SK-N-SH (cell line): ENCODE measurements at regions not wholly inside any gene's neighbourhood (a gene's known extent, or its start where the extent isn't known, plus 50 kb on each side); places are given as distances from the start of the nearest gene placed in this dataset.

Experiments used
- CTCF ChIA-PET: fragments of 300-600, 350-600 bp; formaldehyde crosslinking; extraction: SDS; loops from one replicate; lab custom pipeline; 2021; lab: Yijun Ruan, JAX
- POLR2A ChIA-PET: fragments of 350-600 bp; sonication (Branson Sonifier 250); formaldehyde crosslinking; extraction: SDS; loops from one replicate; lab custom pipeline; 2020; ENCODE audit warnings: antibody characterized with exemption, inconsistent platforms; lab: Yijun Ruan, JAX
- DNase-seq: peaks from one replicate; pipeline ENCODE4 v3.0.0; 2012
- H2AFZ ChIP-seq: fragments of 200-600 bp; sonication (generic); 2 replicates; pipeline ENCODE4 v1.8.1; 2016; ENCODE audit warnings: antibody characterized with exemption, mild to moderate bottlenecking, low read depth
- H3F3A ChIP-seq: fragments of 200-600 bp; sonication (generic); replicated peaks from 2 replicates; pipeline ENCODE3; 2016; ENCODE audit warnings: antibody characterized with exemption, mild to moderate bottlenecking; ENCODE audit not compliant: insufficient read depth
- H3K27ac ChIP-seq, 2 experiments: fragments of 200-500 bp in 1 of 2; fragments of 200-600 bp in 1 of 2; sonication (Bioruptor generic) in 1 of 2; sonication (generic), shearing (Covaris generic) in 1 of 2; 2 replicates each; pipeline versions ENCODE4 v1.5.1 to v1.6.1; 2014 to 2016; ENCODE audit warnings: low read depth in 2 of 2, inconsistent platforms in 1 of 2, low read length in 1 of 2, mild to moderate bottlenecking in 1 of 2, mixed read lengths in 1 of 2
- H3K27me3 ChIP-seq: fragments of 200-600 bp; sonication (generic), shearing (Covaris generic); 2 replicates; pipeline ENCODE4 v1.6.1; 2016; ENCODE audit warnings: mixed run types; ENCODE audit not compliant: insufficient read depth
- H3K36me3 ChIP-seq, 2 experiments: fragments of 200-500 bp in 1 of 2; fragments of 200-600 bp in 1 of 2; sonication (Bioruptor generic) in 1 of 2; sonication (generic) in 1 of 2; replicated peaks in 1 of 2; 2 replicates each; pipeline versions ENCODE3 to v1.5.1; 2014 to 2016; ENCODE audit warnings: low read length in 1 of 2, mild to moderate bottlenecking in 1 of 2; ENCODE audit not compliant: insufficient read depth in 2 of 2, control insufficient read depth in 1 of 2
- H3K4me1 ChIP-seq, 2 experiments: fragments of 200-500 bp in 1 of 2; fragments of 200-600 bp in 1 of 2; sonication (Bioruptor generic) in 1 of 2; sonication (generic), shearing (Covaris generic) in 1 of 2; 2 replicates each; pipeline versions ENCODE4 v1.5.1 to v1.6.1; 2014 to 2016; ENCODE audit warnings: low read depth in 1 of 2, low read length in 1 of 2, mixed run types in 1 of 2; ENCODE audit not compliant: insufficient read depth in 2 of 2, control insufficient read depth in 1 of 2
- H3K4me2 ChIP-seq: fragments of 200-600 bp; sonication (generic), shearing (Covaris generic); 2 replicates; pipeline ENCODE4 v1.6.1; 2017; ENCODE audit warnings: mixed run types
- H3K4me3 ChIP-seq, 2 experiments: fragments of 200-500 bp in 1 of 2; fragments of 200-600 bp in 1 of 2; sonication (Bioruptor generic) in 1 of 2; sonication (generic), shearing (Covaris generic) in 1 of 2; 2 replicates each; pipeline versions ENCODE4 v1.5.1 to v1.8.1; 2014 to 2016; ENCODE audit warnings: low read depth in 2 of 2, inconsistent platforms in 1 of 2, low read length in 1 of 2, mild to moderate bottlenecking in 1 of 2, mixed read lengths in 1 of 2, moderate library complexity in 1 of 2
- H3K79me2 ChIP-seq: fragments of 200-600 bp; sonication (generic); 2 replicates; pipeline ENCODE4 v1.8.1; 2017; ENCODE audit warnings: mild to moderate bottlenecking; ENCODE audit not compliant: insufficient read depth
- H3K9ac ChIP-seq: fragments of 200-600 bp; sonication (generic); 2 replicates; pipeline ENCODE4 v1.6.1; 2017; ENCODE audit warnings: mixed run types
- H3K9me2 ChIP-seq: fragments of 200-600 bp; sonication (generic); 2 replicates; pipeline ENCODE4 v1.6.1; 2017; ENCODE audit warnings: mixed run types
- H3K9me3 ChIP-seq: fragments of 200-600 bp; sonication (generic); 2 replicates; pipeline ENCODE4 v1.6.1; 2017; ENCODE audit warnings: mixed run types, mild to moderate bottlenecking, moderate library complexity
- H4K20me1 ChIP-seq: fragments of 200-600 bp; sonication (generic); 2 replicates; pipeline ENCODE4 v1.6.1; 2017; ENCODE audit warnings: mild to moderate bottlenecking, mixed run types; ENCODE audit not compliant: insufficient read depth
- EZH2phosphoT487 ChIP-seq: fragments of 200-600 bp; sonication (generic); IDR thresholded peaks from 2 replicates; pipeline ENCODE4 v1.6.1; 2017; ENCODE audit warnings: low read depth, mixed run types, mild to moderate bottlenecking, antibody characterized with exemption, moderate library complexity, borderline replicate concordance
- GABPA ChIP-seq: IDR thresholded peaks from 2 replicates; pipeline ENCODE4 v1.4.0; 2012; ENCODE audit warnings: low read depth, mild to moderate bottlenecking
- IRF3 ChIP-seq: fragments of 150-350 bp; IDR thresholded peaks from 2 replicates; pipeline ENCODE4 v1.6.1; 2016; ENCODE audit warnings: mild to moderate bottlenecking, low read depth, low read length
- NRF1 ChIP-seq: IDR thresholded peaks from 2 replicates; pipeline ENCODE4 v1.6.1; 2012; ENCODE audit warnings: low read depth, mild to moderate bottlenecking, low read length
- PBX3 ChIP-seq: IDR thresholded peaks from 2 replicates; pipeline ENCODE4; 2012
- POLR2AphosphoS5 ChIP-seq: IDR thresholded peaks from 2 replicates; pipeline ENCODE4 v1.6.1; 2012; ENCODE audit warnings: low read depth, low read length
- RAD21 ChIP-seq: IDR thresholded peaks from 2 replicates; pipeline ENCODE4 v1.6.1; 2012; ENCODE audit warnings: mild to moderate bottlenecking, low read length
- RCOR1 ChIP-seq: fragments of 150-350 bp; IDR thresholded peaks from 2 replicates; pipeline ENCODE4 v1.6.1; 2017; ENCODE audit warnings: antibody characterized with exemption, low read length
- REST ChIP-seq: IDR thresholded peaks from 2 replicates; pipeline ENCODE4 v1.6.1; 2012; ENCODE audit warnings: mild to moderate bottlenecking, low read depth, low read length, moderate library complexity
- SIN3A ChIP-seq: IDR thresholded peaks from 2 replicates; pipeline ENCODE4 v1.6.1; 2012; ENCODE audit warnings: low read depth, mild to moderate bottlenecking, low read length, moderate library complexity, borderline replicate concordance
- SMC3 ChIP-seq: IDR thresholded peaks from 2 replicates; pipeline ENCODE4 v1.6.1; 2012; ENCODE audit warnings: low read depth, low read length, improper control_type of control experiment
- TAF1 ChIP-seq: IDR thresholded peaks from 2 replicates; pipeline ENCODE4 v1.6.1; 2012; ENCODE audit warnings: low read depth, mild to moderate bottlenecking, low read length, moderate library complexity, borderline replicate concordance
- TCF12 ChIP-seq: IDR thresholded peaks from 2 replicates; pipeline ENCODE4 v1.4.0; 2012
- USF2 ChIP-seq: fragments of 150-350 bp; IDR thresholded peaks from 2 replicates; pipeline ENCODE4 v1.6.1; 2017; ENCODE audit warnings: antibody characterized with exemption, low read length, low read depth, borderline replicate concordance
- ZBTB33 ChIP-seq: IDR thresholded peaks from 2 replicates; pipeline ENCODE4 v1.4.0; 2012; ENCODE audit warnings: low read depth, borderline replicate concordance
- WGBS: methylation state at CpG from one replicate; pipeline ENCODE4 v1.1.6; 2017; ENCODE audit warnings: low lambda C conversion rate; 5-methylcytosine and 5-hydroxymethylcytosine counted together
- TF ChIP-seq, protein P1 (sequence below): fragments of 200-600 bp; sonication (generic); IDR thresholded peaks from 2 replicates; pipeline ENCODE4 v1.6.1; 2017; ENCODE audit warnings: antibody characterized with exemption, mild to moderate bottlenecking, moderate library complexity

- Histone ChIP-seq H3K4me2 (no peak overlapping the region), H3K4me3 (no peak overlapping the region), H3K36me3 (no peaks in the 10 kb centered on the region), H3K4me1 (no peaks in the 10 kb centered on the region), H3K27me3 (no peaks in the 10 kb centered on the region), H3K79me2 (no peaks in the 10 kb centered on the region), H3K9ac (no peak overlapping the region), H2AFZ (no peak overlapping the region), H3F3A (no peaks in the 10 kb centered on the region), H3K27ac (no peak overlapping the region), H3K9me3 (no peaks in the 10 kb centered on the region), H4K20me1 (no peaks in the 10 kb centered on the region), H3K9me2 (no peaks in the 10 kb centered on the region)
- DNase-seq, result no peak
- ChIA-PET POLR2A (no interaction called here), CTCF (no interaction called here)
- WGBS, result 85% methylated on average over 1 of the region's 1 CpG
- TF ChIP-seq IRF3 (no peak), SIN3A (no peak), USF2 (no peak), SMC3 (no peak)
- TF ChIP-seq, protein P1, sequence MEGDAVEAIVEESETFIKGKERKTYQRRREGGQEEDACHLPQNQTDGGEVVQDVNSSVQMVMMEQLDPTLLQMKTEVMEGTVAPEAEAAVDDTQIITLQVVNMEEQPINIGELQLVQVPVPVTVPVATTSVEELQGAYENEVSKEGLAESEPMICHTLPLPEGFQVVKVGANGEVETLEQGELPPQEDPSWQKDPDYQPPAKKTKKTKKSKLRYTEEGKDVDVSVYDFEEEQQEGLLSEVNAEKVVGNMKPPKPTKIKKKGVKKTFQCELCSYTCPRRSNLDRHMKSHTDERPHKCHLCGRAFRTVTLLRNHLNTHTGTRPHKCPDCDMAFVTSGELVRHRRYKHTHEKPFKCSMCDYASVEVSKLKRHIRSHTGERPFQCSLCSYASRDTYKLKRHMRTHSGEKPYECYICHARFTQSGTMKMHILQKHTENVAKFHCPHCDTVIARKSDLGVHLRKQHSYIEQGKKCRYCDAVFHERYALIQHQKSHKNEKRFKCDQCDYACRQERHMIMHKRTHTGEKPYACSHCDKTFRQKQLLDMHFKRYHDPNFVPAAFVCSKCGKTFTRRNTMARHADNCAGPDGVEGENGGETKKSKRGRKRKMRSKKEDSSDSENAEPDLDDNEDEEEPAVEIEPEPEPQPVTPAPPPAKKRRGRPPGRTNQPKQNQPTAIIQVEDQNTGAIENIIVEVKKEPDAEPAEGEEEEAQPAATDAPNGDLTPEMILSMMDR, result no peak
Measured at GRCh38 chr4:125590158-125590557, 275.4 kb downstream of the FAT4 start.

GRCh38 chr4:125591290-125591689 is 276.5 kb downstream of the FAT4 start:
- no peaks in the 10 kb centered on the region for H3K9me3 ChIP-seq
- CTCF ChIA-PET, result no interaction called here
- H2AFZ ChIP-seq, result no peak overlapping the region
- 80% methylated on average over 8 of the region's 8 CpGs for WGBS
- no peak overlapping the region for H3K4me2 ChIP-seq
- POLR2A ChIA-PET, result no interaction called here
- no peaks in the 10 kb centered on the region for H3K27me3 ChIP-seq
- no peak overlapping the region for H3K9ac ChIP-seq
- no peaks in the 10 kb centered on the region for H3K79me2 ChIP-seq
- H3K36me3 ChIP-seq, result no peaks in the 10 kb centered on the region
- no peak overlapping the region for H3K27ac ChIP-seq
- no peak for DNase-seq
- no peak overlapping the region for H3K4me3 ChIP-seq
- H3K9me2 ChIP-seq, result no peaks in the 10 kb centered on the region
- H3K4me1 ChIP-seq, result no peaks in the 10 kb centered on the region
- H3F3A ChIP-seq, result no peaks in the 10 kb centered on the region
- no peaks in the 10 kb centered on the region for H4K20me1 ChIP-seq
- no peak for TF ChIP-seq EZH2phosphoT487
- no peak for TF ChIP-seq TAF1
- no peak for TF ChIP-seq PBX3
- no peak for TF ChIP-seq TCF12
- TF ChIP-seq GABPA, result no peak
- TF ChIP-seq REST, result no peak
- no peak for TF ChIP-seq RAD21
- TF ChIP-seq ZBTB33, result no peak
- TF ChIP-seq NRF1, result no peak
- no peak for TF ChIP-seq USF2
- no peak for TF ChIP-seq RCOR1
- TF ChIP-seq POLR2AphosphoS5, result no peak
